ENCODE measurements at regions not wholly inside any gene's neighbourhood (a gene's known extent, or its start where the extent isn't known, plus 50 kb on each side); places are given as distances from the start of the nearest gene placed in this dataset.
A peak's percentile ranks its signal among the peaks of the same experiment; 100 is the strongest.

- Histone ChIP-seq H3K9me3 (ENCODE audit: control insufficient read depth in 2 of 3, insufficient read depth in 1 of 3, low read length in 3 of 3) (no peaks in the 10 kb centered on the region), H3K27me3 (ENCODE audit: control insufficient read depth, insufficient read depth, low read length) (no peaks in the 10 kb centered on the region), H3K27ac (ENCODE audit: low read depth in 2 of 2, low read length in 2 of 2) (no peak overlapping the region), H3K9ac (ENCODE audit: low read length in 3 of 3) (no peak overlapping the region), H3K36me3 (ENCODE audit: control insufficient read depth in 2 of 3, insufficient read depth in 3 of 3, low read length in 3 of 3) (no peaks in the 10 kb centered on the region), H3K4me3 (ENCODE audit: low read length in 3 of 3) (no peak overlapping the region), H3K4me1 (ENCODE audit: control insufficient read depth in 2 of 3, insufficient read depth in 2 of 3, low read depth in 1 of 3, low read length in 3 of 3) (no peaks in the 10 kb centered on the region)
- DNase-seq, result peak in 1 of 5 donors; percentile 9
- FAIRE-seq, result no peak
- TF ChIP-seq, protein P1, sequence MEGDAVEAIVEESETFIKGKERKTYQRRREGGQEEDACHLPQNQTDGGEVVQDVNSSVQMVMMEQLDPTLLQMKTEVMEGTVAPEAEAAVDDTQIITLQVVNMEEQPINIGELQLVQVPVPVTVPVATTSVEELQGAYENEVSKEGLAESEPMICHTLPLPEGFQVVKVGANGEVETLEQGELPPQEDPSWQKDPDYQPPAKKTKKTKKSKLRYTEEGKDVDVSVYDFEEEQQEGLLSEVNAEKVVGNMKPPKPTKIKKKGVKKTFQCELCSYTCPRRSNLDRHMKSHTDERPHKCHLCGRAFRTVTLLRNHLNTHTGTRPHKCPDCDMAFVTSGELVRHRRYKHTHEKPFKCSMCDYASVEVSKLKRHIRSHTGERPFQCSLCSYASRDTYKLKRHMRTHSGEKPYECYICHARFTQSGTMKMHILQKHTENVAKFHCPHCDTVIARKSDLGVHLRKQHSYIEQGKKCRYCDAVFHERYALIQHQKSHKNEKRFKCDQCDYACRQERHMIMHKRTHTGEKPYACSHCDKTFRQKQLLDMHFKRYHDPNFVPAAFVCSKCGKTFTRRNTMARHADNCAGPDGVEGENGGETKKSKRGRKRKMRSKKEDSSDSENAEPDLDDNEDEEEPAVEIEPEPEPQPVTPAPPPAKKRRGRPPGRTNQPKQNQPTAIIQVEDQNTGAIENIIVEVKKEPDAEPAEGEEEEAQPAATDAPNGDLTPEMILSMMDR (IDR thresholded peaks at IDR 0.05; ENCODE audit: borderline replicate concordance, extremely low read depth, insufficient read depth), result no peak
- intact Hi-C loops (cut with DNase I), result no loop called here
Observed at GRCh38 chr4:98802770-98803198, 126.1 kb downstream of the EIF4E start.

DNA sequence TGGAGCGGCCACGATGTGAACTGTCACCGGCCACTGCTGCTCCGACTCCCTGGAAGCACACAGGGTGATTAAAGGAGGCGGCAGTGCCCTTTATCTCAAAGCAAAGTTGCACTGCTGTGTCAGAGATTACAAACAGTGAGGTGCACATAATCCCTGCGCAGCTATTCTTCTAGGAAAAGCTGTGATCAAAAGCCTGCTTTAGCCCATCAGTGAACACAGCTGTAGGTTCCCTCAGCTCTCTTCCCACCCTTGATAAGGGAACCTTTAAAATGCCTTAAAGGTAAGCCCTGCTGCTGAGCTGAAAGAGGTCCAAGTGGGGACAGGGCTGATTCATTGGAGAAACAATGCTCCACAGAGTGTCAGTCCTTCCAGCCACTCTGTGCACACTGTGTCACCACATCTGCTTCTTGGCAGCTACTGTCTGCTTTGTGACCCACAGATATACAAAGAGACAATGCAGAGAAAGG, 127.6 kb downstream of the EIF4E start:
- DNase-seq (no peak), FAIRE-seq (no peak)
- H3K27ac ChIP-seq (ENCODE audit: low read depth in 2 of 2, low read length in 2 of 2), result no peak overlapping the region
- TF ChIP-seq, protein P1 (IDR thresholded peaks at IDR 0.05; ENCODE audit: borderline replicate concordance, extremely low read depth, insufficient read depth), result no peak
- intact Hi-C loops (cut with DNase I), result no loop called here
- no peaks in the 10 kb centered on the region for H3K27me3 ChIP-seq (ENCODE audit: control insufficient read depth, insufficient read depth, low read length)
- H3K4me1 ChIP-seq (ENCODE audit: control insufficient read depth in 2 of 3, insufficient read depth in 2 of 3, low read depth in 1 of 3, low read length in 3 of 3), result no peaks in the 10 kb centered on the region
- H3K9ac ChIP-seq (ENCODE audit: low read length in 3 of 3), result no peak overlapping the region
- no peaks in the 10 kb centered on the region for H3K9me3 ChIP-seq (ENCODE audit: control insufficient read depth in 2 of 3, insufficient read depth in 1 of 3, low read length in 3 of 3)
- no peak overlapping the region for H3K4me3 ChIP-seq (ENCODE audit: low read length in 3 of 3)
- no peaks in the 10 kb centered on the region for H3K36me3 ChIP-seq (ENCODE audit: control insufficient read depth in 2 of 3, insufficient read depth in 3 of 3, low read length in 3 of 3)

- intact Hi-C loops (cut with DNase I), result no loop called here
- Histone ChIP-seq H3K36me3 (ENCODE audit: control insufficient read depth in 2 of 3, insufficient read depth in 3 of 3, low read length in 3 of 3) (no peaks in the 10 kb centered on the region), H3K4me3 (ENCODE audit: low read length in 3 of 3) (no peak overlapping the region), H3K9ac (ENCODE audit: low read length in 3 of 3) (no peak overlapping the region), H3K27me3 (ENCODE audit: control insufficient read depth, insufficient read depth, low read length) (no peaks in the 10 kb centered on the region), H3K4me1 (ENCODE audit: control insufficient read depth in 2 of 3, insufficient read depth in 2 of 3, low read depth in 1 of 3, low read length in 3 of 3) (no peaks in the 10 kb centered on the region), H3K27ac (ENCODE audit: low read depth in 2 of 2, low read length in 2 of 2) (no peak overlapping the region), H3K9me3 (ENCODE audit: control insufficient read depth in 2 of 3, insufficient read depth in 1 of 3, low read length in 3 of 3) (no peaks in the 10 kb centered on the region)
- DNase-seq (no peak), FAIRE-seq (no peak)
- TF ChIP-seq, protein P1 (IDR thresholded peaks at IDR 0.05; ENCODE audit: borderline replicate concordance, extremely low read depth, insufficient read depth), result no peak
Observed at GRCh38 chr4:98796991-98797390, 131.9 kb downstream of the EIF4E start.
